ENCODE measurements at regions not wholly inside any gene's neighbourhood (a gene's known extent, or its start where the extent isn't known, plus 50 kb on each side); places are given as distances from the start of the nearest gene placed in this dataset.
"Not testable (repeated sequence)": the region's sequence is repeated elsewhere in the genome, so short reads cannot be mapped to it uniquely, and the experiment has no call there.

GRCh38 chr13:73661687-73662425 is 472.3 kb downstream of the KLF12 start:
- DNase-seq, result no peak
- TF ChIP-seq POLR2A (IDR thresholded peaks at IDR 0.05; ENCODE audit: low read length) (no peak), GATA1 (IDR thresholded peaks at IDR 0.05; ENCODE audit: low read depth, low read length) (no peak)

- TF ChIP-seq GATA1 (IDR thresholded peaks at IDR 0.05; ENCODE audit: low read depth, low read length) (no peak), POLR2A (IDR thresholded peaks at IDR 0.05; ENCODE audit: low read length) (no peak)
- DNase-seq, result no peak
These were observed 473.1 kb downstream of the KLF12 start for GRCh38 chr13:73661066-73661465.

GRCh38 chr13:73658639-73659038 is 475.6 kb downstream of the KLF12 start:
- TF ChIP-seq GATA1 (IDR thresholded peaks at IDR 0.05; ENCODE audit: low read depth, low read length) (no peak), POLR2A (IDR thresholded peaks at IDR 0.05; ENCODE audit: low read length) (no peak)
- no peak for DNase-seq

- no peak for TF ChIP-seq GATA1 (IDR thresholded peaks at IDR 0.05; ENCODE audit: low read depth, low read length)
- TF ChIP-seq POLR2A (IDR thresholded peaks at IDR 0.05; ENCODE audit: low read length), result no peak
- DNase-seq, result no peak
These were observed 476.2 kb downstream of the KLF12 start for GRCh38 chr13:73657821-73658540.

- no peak for DNase-seq
- TF ChIP-seq GATA1 (IDR thresholded peaks at IDR 0.05; ENCODE audit: low read depth, low read length) (no peak), POLR2A (IDR thresholded peaks at IDR 0.05; ENCODE audit: low read length) (no peak)
These were observed 477.3 kb downstream of the KLF12 start for GRCh38 chr13:73656863-73657262.

- no peak for DNase-seq
- TF ChIP-seq POLR2A (IDR thresholded peaks at IDR 0.05; ENCODE audit: low read length) (no peak), GATA1 (IDR thresholded peaks at IDR 0.05; ENCODE audit: low read depth, low read length) (no peak)
These were observed 480.5 kb downstream of the KLF12 start for GRCh38 chr13:73653688-73654087.

- TF ChIP-seq GATA1 (IDR thresholded peaks at IDR 0.05; ENCODE audit: low read depth, low read length) (no peak), POLR2A (IDR thresholded peaks at IDR 0.05; ENCODE audit: low read length) (no peak)
- no peak for DNase-seq
These were observed 486.8 kb downstream of the KLF12 start for GRCh38 chr13:73647417-73647816.

- DNase-seq, result not testable (repeated sequence)
These were observed 493.6 kb downstream of the KLF12 start for GRCh38 chr13:73640476-73641179.

- no peak for DNase-seq
- TF ChIP-seq POLR2A (IDR thresholded peaks at IDR 0.05; ENCODE audit: low read length) (no peak), GATA1 (IDR thresholded peaks at IDR 0.05; ENCODE audit: low read depth, low read length) (no peak)
These were observed 498.9 kb downstream of the KLF12 start for GRCh38 chr13:73635166-73635787.

GRCh38 chr13:73633817-73634460 is 500.3 kb downstream of the KLF12 start:
- no peak for TF ChIP-seq POLR2A (IDR thresholded peaks at IDR 0.05; ENCODE audit: low read length)
- no peak for TF ChIP-seq GATA1 (IDR thresholded peaks at IDR 0.05; ENCODE audit: low read depth, low read length)
- no peak for DNase-seq

GRCh38 chr13:73631411-73631810 is 502.8 kb downstream of the KLF12 start:
- TF ChIP-seq POLR2A (IDR thresholded peaks at IDR 0.05; ENCODE audit: low read length) (no peak), GATA1 (IDR thresholded peaks at IDR 0.05; ENCODE audit: low read depth, low read length) (no peak)
- no peak for DNase-seq

- no peak for DNase-seq
- TF ChIP-seq GATA1 (IDR thresholded peaks at IDR 0.05; ENCODE audit: low read depth, low read length) (no peak), POLR2A (IDR thresholded peaks at IDR 0.05; ENCODE audit: low read length) (no peak)
These were observed 508.5 kb downstream of the KLF12 start for GRCh38 chr13:73625562-73626339.

GRCh38 chr13:73623281-73623680 is 510.9 kb downstream of the KLF12 start:
- DNase-seq, result no peak
- TF ChIP-seq POLR2A (IDR thresholded peaks at IDR 0.05; ENCODE audit: low read length) (no peak), GATA1 (IDR thresholded peaks at IDR 0.05; ENCODE audit: low read depth, low read length) (no peak)
